ENCODE measurements at regions not wholly inside any gene's neighbourhood (a gene's known extent, or its start where the extent isn't known, plus 50 kb on each side); places are given as distances from the start of the nearest gene placed in this dataset.

- DNase-seq: no peak
- TF ChIP-seq POLR2A (IDR thresholded peaks at IDR 0.05) (no peak), CTCF (IDR thresholded peaks at IDR 0.05) (no peak)
- no peak for ATAC-seq
- no peaks in the 10 kb centered on the region for H3K36me3 ChIP-seq (replicated peaks in 1 of 2; ENCODE audit: insufficient read depth in 1 of 2, low read depth in 2 of 2)
- intact Hi-C loops (cut with DNase I): no loop called here
- H3K4me3 ChIP-seq: no peak overlapping the region
- H3K27me3 ChIP-seq: no peaks in the 10 kb centered on the region
- 72 to 91% methylated on average over 12 of the region's 12 CpGs for WGBS, 2 donors
- no peak overlapping the region for H3K27ac ChIP-seq
- H3K9me3 ChIP-seq: no peaks in the 10 kb centered on the region
- peaks cover 35% of the 10 kb centered on the region for H3K4me1 ChIP-seq
Measured at GRCh38 chr5:173775261-173776197, 112.6 kb upstream of the CPEB4 start.

GRCh38 chr5:173777149-173777548 lies 111.0 kb upstream of the CPEB4 start:
- H3K27me3 ChIP-seq: no peaks in the 10 kb centered on the region

GRCh38 chr5:173777674-173778073 lies 110.5 kb upstream of the CPEB4 start:
- TF ChIP-seq POLR2A (IDR thresholded peaks at IDR 0.05) (no peak), CTCF (IDR thresholded peaks at IDR 0.05) (no peak)
- H3K27ac ChIP-seq: peak overlapping the region in 1 of 4 donors; percentile 58
- no peak for DNase-seq
- H3K27me3 ChIP-seq: no peaks in the 10 kb centered on the region
- H3K4me1 ChIP-seq: peaks cover 34% of the 10 kb centered on the region
- H3K36me3 ChIP-seq (replicated peaks in 1 of 2; ENCODE audit: insufficient read depth in 1 of 2, low read depth in 2 of 2): no peaks in the 10 kb centered on the region
- WGBS, 2 donors: 88 to 92% methylated on average over 3 of the region's 3 CpGs
- no peak overlapping the region for H3K4me3 ChIP-seq
- no peak for ATAC-seq
- H3K9me3 ChIP-seq: no peaks in the 10 kb centered on the region
- intact Hi-C loops (cut with DNase I): no loop called here

More at GRCh38 chr5:173777149-173777548, 111.0 kb upstream of the CPEB4 start:
- 62% methylated on average over 3 of the region's 3 CpGs for WGBS, 2 donors
- DNase-seq (no peak), ATAC-seq (no peak)
- Histone ChIP-seq H3K9me3 (no peaks in the 10 kb centered on the region), H3K4me3 (no peak overlapping the region), H3K27ac (no peak overlapping the region), H3K4me1 (peaks cover 31% of the 10 kb centered on the region), H3K36me3 (replicated peaks in 1 of 2; ENCODE audit: insufficient read depth in 1 of 2, low read depth in 2 of 2) (no peaks in the 10 kb centered on the region)
- intact Hi-C loops (cut with DNase I): no loop called here
- no peak for TF ChIP-seq POLR2A (IDR thresholded peaks at IDR 0.05)
- no peak for TF ChIP-seq CTCF (IDR thresholded peaks at IDR 0.05)

GRCh38 chr5:173778152-173778782 lies 109.9 kb upstream of the CPEB4 start:
- intact Hi-C loops (cut with DNase I): no loop called here
- Histone ChIP-seq H3K27ac (peak overlapping the region in 2 of 4 donors; percentile 50 to 58), H3K4me3 (no peak overlapping the region), H3K27me3 (no peaks in the 10 kb centered on the region), H3K36me3 (replicated peaks in 1 of 2; ENCODE audit: insufficient read depth in 1 of 2, low read depth in 2 of 2) (no peaks in the 10 kb centered on the region), H3K9me3 (no peaks in the 10 kb centered on the region), H3K4me1 (peaks cover 34% of the 10 kb centered on the region)
- WGBS, 2 donors: 76 to 87% methylated on average over 6 of the region's 6 CpGs
- TF ChIP-seq POLR2A (IDR thresholded peaks at IDR 0.05) (no peak), CTCF (IDR thresholded peaks at IDR 0.05) (no peak)
- no peak for ATAC-seq
- DNase-seq: peak in 1 of 4 donors; percentile 38

Measured in body of pancreas (tissue), 4 donors.